H1 (cell line): ENCODE measurements at regions not wholly inside any gene's neighbourhood (a gene's known extent, or its start where the extent isn't known, plus 50 kb on each side); places are given as distances from the start of the nearest gene placed in this dataset.

Source experiments
- CEBPB ChIP-seq: IDR thresholded peaks from 2 replicates; pipeline ENCODE4 v1.6.1; 2012; ENCODE audit warnings: low read depth, low read length
- TAF1 ChIP-seq: IDR thresholded peaks from 2 replicates; pipeline ENCODE4 v1.6.1; 2011; ENCODE audit warnings: mild to moderate bottlenecking, low read depth, low read length

GRCh38 chr21:35398346-35398982, 349.4 kb upstream of the RUNX1 start (continued):
- TF ChIP-seq CEBPB (no peak), TAF1 (no peak)
